IMR-90 (cell line): ENCODE measurements at regions not wholly inside any gene's neighbourhood (a gene's known extent, or its start where the extent isn't known, plus 50 kb on each side); places are given as distances from the start of the nearest gene placed in this dataset.

ENCODE experiments used
- ATAC-seq: fragments of 200-7000 bp; cut with Tn5 transposase; 2 replicates; pipeline ENCODE4 v1.9.1; 2020; ENCODE audit warnings: low read depth, mild to moderate bottlenecking, moderate library complexity
- BruUV-seq: library from RNA; stranded (reverse); fragments of 400-500 nt; replicated peaks from 2 replicates; lab custom pipeline; 2021; lab: Mats Ljungman, UMichigan
- CTCF ChIA-PET: fragments of 300-600 bp; formaldehyde crosslinking; extraction: SDS; loops from one replicate; lab custom pipeline; 2021; ENCODE audit warnings: antibody characterized with exemption; lab: Yijun Ruan, JAX
- POLR2A ChIA-PET: fragments of 300-600 bp; sonication (Branson Sonifier 250); formaldehyde crosslinking; loops from one replicate; lab custom pipeline; 2022; ENCODE audit warnings: antibody characterized with exemption; ENCODE audit not compliant: unreplicated experiment; lab: Charles Lee
- DNase-seq: peaks from one replicate; pipeline ENCODE4 v3.0.0; 2013
- H2AFZ ChIP-seq: replicated peaks from 2 replicates; pipeline ENCODE3; 2013; ENCODE audit warnings: low read length, mild to moderate bottlenecking; ENCODE audit not compliant: poor library complexity
- H2AK5ac ChIP-seq: 2 replicates; pipeline ENCODE4 v1.6.1; 2013; ENCODE audit warnings: low read depth, low read length, inconsistent platforms
- H2AK9ac ChIP-seq: replicated peaks from 2 replicates; pipeline ENCODE3; 2013; ENCODE audit warnings: mild to moderate bottlenecking, low read depth, low read length, moderate library complexity; ENCODE audit not compliant: poor library complexity
- H2BK120ac ChIP-seq: 2 replicates; pipeline ENCODE4 v1.6.1; 2013; ENCODE audit warnings: low read depth, low read length, inconsistent platforms
- H2BK15ac ChIP-seq: 3 replicates; pipeline ENCODE4 v1.6.1; 2013; ENCODE audit warnings: low read depth, low read length, inconsistent platforms
- H2BK20ac ChIP-seq: 2 replicates; pipeline ENCODE4 v1.6.1; 2013; ENCODE audit warnings: low read depth, mild to moderate bottlenecking, inconsistent platforms, low read length, moderate library complexity
- H2BK5ac ChIP-seq: 2 replicates; pipeline ENCODE4 v1.6.1; 2013; ENCODE audit warnings: mild to moderate bottlenecking, low read depth, low read length, inconsistent platforms; ENCODE audit not compliant: poor library complexity, severe bottlenecking
- H3K14ac ChIP-seq: replicated peaks from 2 replicates; pipeline ENCODE4 v1.6.1; 2013; ENCODE audit warnings: low read depth, low read length, inconsistent platforms
- H3K18ac ChIP-seq: 2 replicates; pipeline ENCODE4 v1.6.1; 2013; ENCODE audit warnings: low read depth, low read length, control low read depth
- H3K23ac ChIP-seq: 2 replicates; pipeline ENCODE4 v1.6.1; 2013; ENCODE audit warnings: low read depth, low read length, inconsistent platforms
- H3K27ac ChIP-seq: 2 replicates; pipeline ENCODE4 v1.5.1; 2013; ENCODE audit warnings: mild to moderate bottlenecking, control low read depth, low read length; ENCODE audit not compliant: insufficient read depth
- H3K27me3 ChIP-seq: 2 replicates; pipeline ENCODE4 v1.6.1; 2013; ENCODE audit warnings: low read length; ENCODE audit not compliant: control insufficient read depth, insufficient read depth
- H3K36me3 ChIP-seq: 2 replicates; pipeline ENCODE4 v1.6.1; 2013; ENCODE audit warnings: low read length, mixed read lengths; ENCODE audit not compliant: control insufficient read depth, insufficient read depth
- H3K4ac ChIP-seq: 2 replicates; pipeline ENCODE4 v1.6.1; 2013; ENCODE audit warnings: low read depth, low read length, inconsistent platforms
- H3K4me1 ChIP-seq: 2 replicates; pipeline ENCODE4 v1.6.1; 2013; ENCODE audit warnings: low read length, mixed read lengths; ENCODE audit not compliant: control insufficient read depth, insufficient read depth
- H3K4me2 ChIP-seq: 2 replicates; pipeline ENCODE4 v1.6.1; 2013; ENCODE audit warnings: low read depth, mild to moderate bottlenecking, control low read depth, low read length, moderate library complexity
- H3K4me3 ChIP-seq: 2 replicates; pipeline ENCODE4 v1.5.1; 2013; ENCODE audit warnings: low read depth, mild to moderate bottlenecking, control low read depth, low read length, moderate library complexity; ENCODE audit not compliant: insufficient read depth
- H3K56ac ChIP-seq: 2 replicates; pipeline ENCODE4 v1.6.1; 2013; ENCODE audit warnings: low read length, inconsistent platforms; ENCODE audit not compliant: insufficient read depth; ENCODE audit errors: extremely low read depth
- H3K79me1 ChIP-seq, 2 experiments: 2 replicates each; pipeline ENCODE4 v1.6.1; 2013; ENCODE audit warnings: low read length in 2 of 2, inconsistent platforms in 1 of 2, low read depth in 1 of 2
- H3K9ac ChIP-seq: 2 replicates; pipeline ENCODE4 v1.6.1; 2013; ENCODE audit warnings: low read depth, low read length, control low read depth
- H3K9me1 ChIP-seq: 2 replicates; pipeline ENCODE4 v1.6.1; 2013; ENCODE audit warnings: low read length, inconsistent platforms; ENCODE audit not compliant: insufficient read depth
- H3K9me3 ChIP-seq: 2 replicates; pipeline ENCODE4 v1.6.1; 2013; ENCODE audit warnings: low read length; ENCODE audit not compliant: control insufficient read depth, insufficient read depth
- H4K20me1 ChIP-seq: 2 replicates; pipeline ENCODE4 v1.6.1; 2013; ENCODE audit warnings: low read length, inconsistent platforms; ENCODE audit not compliant: insufficient read depth
- H4K5ac ChIP-seq: 2 replicates; pipeline ENCODE4 v1.6.1; 2013; ENCODE audit warnings: mild to moderate bottlenecking, low read depth, low read length, control low read depth
- H4K8ac ChIP-seq, 2 experiments: 2 replicates each; pipeline ENCODE4 v1.6.1; 2013; ENCODE audit warnings: low read depth in 2 of 2, low read length in 2 of 2, control low read depth in 1 of 2, inconsistent platforms in 1 of 2
- H4K91ac ChIP-seq: 2 replicates; pipeline ENCODE4 v1.6.1; 2013; ENCODE audit warnings: low read depth, low read length, inconsistent platforms; ENCODE audit not compliant: insufficient read depth
- BHLHE40 ChIP-seq: fragments of 150-350 bp; IDR thresholded peaks from 2 replicates; pipeline ENCODE4 v1.6.1; 2016; ENCODE audit warnings: mild to moderate bottlenecking, low read depth, low read length
- CEBPB ChIP-seq: IDR thresholded peaks from 2 replicates; pipeline ENCODE4 v1.6.1; 2012; ENCODE audit warnings: low read depth, low read length, improper control_type of control experiment
- CHD1 ChIP-seq: IDR thresholded peaks from 2 replicates; pipeline ENCODE4 v1.6.1; 2012; ENCODE audit warnings: low read depth, low read length, improper control_type of control experiment
- CTCF ChIP-seq: conservative IDR thresholded peaks from 2 replicates; pipeline ENCODE4 v1.5.1; 2012; ENCODE audit warnings: mild to moderate bottlenecking, low read depth, low read length, improper control_type of control experiment
- ELK1 ChIP-seq: fragments of 150-350 bp; IDR thresholded peaks from 2 replicates; pipeline ENCODE4 v1.6.1; 2016; ENCODE audit warnings: low read depth, mild to moderate bottlenecking, low read length, moderate library complexity, borderline replicate concordance
- FOS ChIP-seq: fragments of 150-350 bp; IDR thresholded peaks from 2 replicates; pipeline ENCODE4 v1.6.1; 2016; ENCODE audit warnings: low read depth, low read length
- MAFK ChIP-seq: IDR thresholded peaks from 2 replicates; pipeline ENCODE4 v1.6.1; 2012; ENCODE audit warnings: low read depth, low read length, improper control_type of control experiment
- MAZ ChIP-seq: IDR thresholded peaks from 2 replicates; pipeline ENCODE4 v1.6.1; 2012; ENCODE audit warnings: low read depth, mild to moderate bottlenecking, low read length, improper control_type of control experiment, moderate library complexity, borderline replicate concordance
- MXI1 ChIP-seq: IDR thresholded peaks from 2 replicates; pipeline ENCODE4 v1.6.1; 2012; ENCODE audit warnings: low read depth, mild to moderate bottlenecking, low read length, moderate library complexity, borderline replicate concordance
- NFE2L2 ChIP-seq: fragments of 150-350 bp; IDR thresholded peaks from 2 replicates; pipeline ENCODE4 v1.6.1; 2016; ENCODE audit warnings: low read depth, mild to moderate bottlenecking, low read length
- POLR2A ChIP-seq: IDR thresholded peaks from 2 replicates; pipeline ENCODE4 v1.6.1; 2012; ENCODE audit warnings: mild to moderate bottlenecking, low read depth, low read length
- RAD21 ChIP-seq: IDR thresholded peaks from 2 replicates; pipeline ENCODE4 v1.6.1; 2012; ENCODE audit warnings: low read length, improper control_type of control experiment
- RCOR1 ChIP-seq: IDR thresholded peaks from 2 replicates; pipeline ENCODE4 v1.6.1; 2012; ENCODE audit warnings: mild to moderate bottlenecking, low read length, improper control_type of control experiment; ENCODE audit not compliant: insufficient replicate concordance
- RFX5 ChIP-seq: IDR thresholded peaks from 2 replicates; pipeline ENCODE4 v1.8.0; 2012; ENCODE audit warnings: low read depth, mild to moderate bottlenecking, low read length, moderate library complexity
- SMC3 ChIP-seq: fragments of 150-350 bp; IDR thresholded peaks from 2 replicates; pipeline ENCODE4 v1.6.1; 2016; ENCODE audit warnings: low read depth, mild to moderate bottlenecking, antibody characterized with exemption, low read length, moderate library complexity
- USF2 ChIP-seq: fragments of 150-350 bp; IDR thresholded peaks from 2 replicates; pipeline ENCODE4 v1.6.1; 2017; ENCODE audit warnings: mild to moderate bottlenecking, antibody characterized with exemption, low read length, low read depth
- WGBS, 2 experiments: methylation state at CpG; one replicate each; pipeline versions ENCODE4 v1.1.5 to v1.1.7; 2013; ENCODE audit warnings: missing lambda C conversion rate in 2 of 2; ENCODE audit not compliant: insufficient read length in 1 of 2; ENCODE audit errors: extremely low coverage in 2 of 2; 5-methylcytosine and 5-hydroxymethylcytosine counted together
- dilution Hi-C: fragments of 300-500 bp; cut with HindIII; formaldehyde crosslinking; loops from one replicate; pipeline ENCODE4 v1.14.3; 2018; ENCODE audit warnings: low sequenced_read_pairs; ENCODE audit not compliant: unreplicated experiment
- in situ Hi-C: fragments of 300-500 bp; cut with MboI; formaldehyde crosslinking; loops from 3 replicates; pipeline ENCODE4 v1.14.3; 2019; ENCODE audit warnings: low sequenced_read_pairs, inconsistent platforms, mixed read lengths
- intact Hi-C: fragments of 100-400 bp; cut with micrococcal nuclease; formaldehyde crosslinking; loops from 2 replicates; pipeline ENCODE4 v1.10.0; 2022

GRCh38 chr11:39674024-39674423, 1785.4 kb downstream of the LRRC4C start:
- Histone ChIP-seq H3K18ac (no peak overlapping the region), H2AK9ac (no peak overlapping the region), H2BK15ac (no peak overlapping the region), H2BK20ac (no peak overlapping the region), H3K27ac (no peak overlapping the region), H4K8ac (no peak overlapping the region), H3K36me3 (no peaks in the 10 kb centered on the region), H3K4me2 (no peak overlapping the region), H3K79me1 (no peaks in the 10 kb centered on the region), H3K4ac (no peak overlapping the region), H2BK5ac (no peak overlapping the region), H3K4me1 (no peaks in the 10 kb centered on the region), H2AK5ac (no peak overlapping the region), H3K27me3 (no peaks in the 10 kb centered on the region), H3K9me1 (no peaks in the 10 kb centered on the region), H2BK120ac (no peak overlapping the region), H3K9ac (no peak overlapping the region), H3K56ac (no peak overlapping the region), H4K20me1 (no peaks in the 10 kb centered on the region), H2AFZ (no peak overlapping the region), H3K4me3 (no peak overlapping the region), H4K5ac (no peak overlapping the region), H3K23ac (no peak overlapping the region), H3K14ac (no peak overlapping the region), H4K91ac (no peak overlapping the region), H3K9me3 (peaks cover 8% of the 10 kb centered on the region)
- ChIA-PET POLR2A (no interaction called here), CTCF (no interaction called here)
- dilution Hi-C loops (no loop called here), in situ Hi-C loops (no loop called here), intact Hi-C loops (no loop called here)
- TF ChIP-seq CTCF (no peak), SMC3 (no peak), MAFK (no peak), BHLHE40 (no peak), ELK1 (no peak), RCOR1 (no peak), RFX5 (no peak), MXI1 (no peak), CHD1 (no peak), MAZ (no peak), FOS (no peak), RAD21 (no peak), POLR2A (no peak), USF2 (no peak), NFE2L2 (no peak), CEBPB (no peak)
- WGBS, 2 experiments: no CpG with 5 or more reads among the region's 3 CpGs
- BruUV-seq: no TSS peak
- ATAC-seq (no peak), DNase-seq (no peak)
